ENCODE measurements at regions not wholly inside any gene's neighbourhood (a gene's known extent, or its start where the extent isn't known, plus 50 kb on each side); places are given as distances from the start of the nearest gene placed in this dataset.

- ChIA-PET POLR2A (ENCODE audit: partially characterized antibody) (no interaction called here), CTCF (ENCODE audit: partially characterized antibody) (no interaction called here)
- H3K4me1 ChIP-seq (ENCODE audit: insufficient read depth, low read length), result no peaks in the 10 kb centered on the region
- DNase-seq, result no peak
- H3K36me3 ChIP-seq (ENCODE audit: insufficient read depth, low read length), result no peaks in the 10 kb centered on the region
- H3K27me3 Mint-ChIP-seq, result peaks cover 8 to 9% of the 10 kb centered on the region in 2 donors
- H3K4me3 Mint-ChIP-seq, result no peak overlapping the region
- H3K9me3 ChIP-seq (ENCODE audit: control insufficient read depth in 1 of 2, low read length in 2 of 2), result no peaks in the 10 kb centered on the region
- intact Hi-C loops (cut with micrococcal nuclease), result no loop called here
- H3K36me3 Mint-ChIP-seq, result no peaks in the 10 kb centered on the region
- H3K4me1 Mint-ChIP-seq, result no peaks in the 10 kb centered on the region
- peaks cover 0 to 13% (median 5%) of the 10 kb centered on the region in 8 donors for H3K9me3 Mint-ChIP-seq
- H3K27ac ChIP-seq (ENCODE audit: low read depth, low read length), result no peak overlapping the region
- H3K27me3 ChIP-seq (ENCODE audit: insufficient read depth, low read length), result no peaks in the 10 kb centered on the region
- no peak overlapping the region for H3K27ac Mint-ChIP-seq
- no peak overlapping the region for H3K4me3 ChIP-seq (ENCODE audit: low read length in 2 of 2)
These were observed 481.4 kb downstream of the MAFB start for GRCh38 chr20:40207655-40208054.

- H3K4me1 Mint-ChIP-seq, result no peaks in the 10 kb centered on the region
- intact Hi-C loops (cut with micrococcal nuclease), result no loop called here
- no peaks in the 10 kb centered on the region for H3K9me3 ChIP-seq (ENCODE audit: control insufficient read depth in 1 of 2, low read length in 2 of 2)
- DNase-seq, result no peak
- no peak overlapping the region for H3K4me3 Mint-ChIP-seq
- H3K27ac Mint-ChIP-seq, result no peak overlapping the region
- ChIA-PET CTCF (ENCODE audit: partially characterized antibody) (interaction anchor here (1.0 kb wide), 1 partner anchor 16 kb away, joined by 3 read pairs; no protein-coding TSS in a partner anchor), POLR2A (ENCODE audit: partially characterized antibody) (no interaction called here)
- H3K9me3 Mint-ChIP-seq, result peaks cover 0 to 13% (median 5%) of the 10 kb centered on the region in 8 donors
- no peaks in the 10 kb centered on the region for H3K36me3 ChIP-seq (ENCODE audit: insufficient read depth, low read length)
- H3K27ac ChIP-seq (ENCODE audit: low read depth, low read length), result no peak overlapping the region
- H3K36me3 Mint-ChIP-seq, result no peaks in the 10 kb centered on the region
- H3K27me3 Mint-ChIP-seq, result peaks cover 8 to 9% of the 10 kb centered on the region in 2 donors
- no peak overlapping the region for H3K4me3 ChIP-seq (ENCODE audit: low read length in 2 of 2)
- H3K27me3 ChIP-seq (ENCODE audit: insufficient read depth, low read length), result no peaks in the 10 kb centered on the region
- H3K4me1 ChIP-seq (ENCODE audit: insufficient read depth, low read length), result no peaks in the 10 kb centered on the region
These were observed 483.1 kb downstream of the MAFB start for GRCh38 chr20:40205971-40206370.

- Mint-ChIP-seq H3K4me3 (no peak overlapping the region), H3K36me3 (no peaks in the 10 kb centered on the region), H3K27me3 (peaks cover 8 to 9% of the 10 kb centered on the region in 2 donors), H3K9me3 (peaks cover 0 to 11% (median 4%) of the 10 kb centered on the region in 8 donors), H3K27ac (no peak overlapping the region), H3K4me1 (no peaks in the 10 kb centered on the region)
- H3K36me3 ChIP-seq (ENCODE audit: insufficient read depth, low read length), result no peaks in the 10 kb centered on the region
- intact Hi-C loops (cut with micrococcal nuclease), result no loop called here
- no peaks in the 10 kb centered on the region for H3K9me3 ChIP-seq (ENCODE audit: control insufficient read depth in 1 of 2, low read length in 2 of 2)
- no peak for DNase-seq
- no peak overlapping the region for H3K4me3 ChIP-seq (ENCODE audit: low read length in 2 of 2)
- H3K27ac ChIP-seq (ENCODE audit: low read depth, low read length), result no peak overlapping the region
- no peaks in the 10 kb centered on the region for H3K4me1 ChIP-seq (ENCODE audit: insufficient read depth, low read length)
- CTCF ChIA-PET (ENCODE audit: partially characterized antibody), result no interaction called here
- H3K27me3 ChIP-seq (ENCODE audit: insufficient read depth, low read length), result no peaks in the 10 kb centered on the region
- POLR2A ChIA-PET (ENCODE audit: partially characterized antibody), result no interaction called here
These were observed 486.0 kb downstream of the MAFB start for GRCh38 chr20:40203032-40203431.

- ChIA-PET CTCF (ENCODE audit: partially characterized antibody) (no interaction called here), POLR2A (ENCODE audit: partially characterized antibody) (no interaction called here)
- DNase-seq, result no peak
- H3K4me3 ChIP-seq (ENCODE audit: low read length in 2 of 2), result no peak overlapping the region
- peaks cover 0 to 3% (median 0%) of the 10 kb centered on the region in 8 donors for H3K9me3 Mint-ChIP-seq
- no peaks in the 10 kb centered on the region for H3K4me1 ChIP-seq (ENCODE audit: insufficient read depth, low read length)
- H3K4me3 Mint-ChIP-seq, result no peak overlapping the region
- no peaks in the 10 kb centered on the region for H3K36me3 Mint-ChIP-seq
- H3K27me3 Mint-ChIP-seq, result peaks cover 0 to 1% of the 10 kb centered on the region in 2 donors
- no peaks in the 10 kb centered on the region for H3K9me3 ChIP-seq (ENCODE audit: control insufficient read depth in 1 of 2, low read length in 2 of 2)
- H3K36me3 ChIP-seq (ENCODE audit: insufficient read depth, low read length), result no peaks in the 10 kb centered on the region
- H3K4me1 Mint-ChIP-seq, result no peaks in the 10 kb centered on the region
- no peaks in the 10 kb centered on the region for H3K27me3 ChIP-seq (ENCODE audit: insufficient read depth, low read length)
- intact Hi-C loops (cut with micrococcal nuclease), result no loop called here
- H3K27ac ChIP-seq (ENCODE audit: low read depth, low read length), result no peak overlapping the region
- H3K27ac Mint-ChIP-seq, result no peak overlapping the region
These were observed 491.3 kb downstream of the MAFB start for GRCh38 chr20:40197691-40198090.

GRCh38 chr20:40196846-40197436, 492.1 kb downstream of the MAFB start:
- Mint-ChIP-seq H3K4me1 (no peaks in the 10 kb centered on the region), H3K27ac (no peak overlapping the region), H3K9me3 (peaks cover 0 to 3% (median 0%) of the 10 kb centered on the region in 8 donors), H3K4me3 (no peak overlapping the region), H3K36me3 (no peaks in the 10 kb centered on the region), H3K27me3 (peaks cover 0 to 1% of the 10 kb centered on the region in 2 donors)
- Histone ChIP-seq H3K4me1 (ENCODE audit: insufficient read depth, low read length) (no peaks in the 10 kb centered on the region), H3K27ac (ENCODE audit: low read depth, low read length) (no peak overlapping the region), H3K9me3 (ENCODE audit: control insufficient read depth in 1 of 2, low read length in 2 of 2) (no peaks in the 10 kb centered on the region), H3K27me3 (ENCODE audit: insufficient read depth, low read length) (no peaks in the 10 kb centered on the region), H3K4me3 (ENCODE audit: low read length in 2 of 2) (no peak overlapping the region), H3K36me3 (ENCODE audit: insufficient read depth, low read length) (no peaks in the 10 kb centered on the region)
- no peak for DNase-seq
- ChIA-PET CTCF (ENCODE audit: partially characterized antibody) (no interaction called here), POLR2A (ENCODE audit: partially characterized antibody) (no interaction called here)
- intact Hi-C loops (cut with micrococcal nuclease), result no loop called here

- peaks cover 0 to 1% of the 10 kb centered on the region in 2 donors for H3K27me3 Mint-ChIP-seq
- CTCF ChIA-PET (ENCODE audit: partially characterized antibody), result no interaction called here
- no peak overlapping the region for H3K27ac ChIP-seq (ENCODE audit: low read depth, low read length)
- H3K27me3 ChIP-seq (ENCODE audit: insufficient read depth, low read length), result no peaks in the 10 kb centered on the region
- no peak overlapping the region for H3K4me3 ChIP-seq (ENCODE audit: low read length in 2 of 2)
- H3K27ac Mint-ChIP-seq, result no peak overlapping the region
- peaks cover 0 to 3% (median 0%) of the 10 kb centered on the region in 8 donors for H3K9me3 Mint-ChIP-seq
- no peaks in the 10 kb centered on the region for H3K36me3 ChIP-seq (ENCODE audit: insufficient read depth, low read length)
- intact Hi-C loops (cut with micrococcal nuclease), result no loop called here
- POLR2A ChIA-PET (ENCODE audit: partially characterized antibody), result no interaction called here
- H3K4me3 Mint-ChIP-seq, result no peak overlapping the region
- H3K36me3 Mint-ChIP-seq, result no peaks in the 10 kb centered on the region
- no peak for DNase-seq
- H3K4me1 ChIP-seq (ENCODE audit: insufficient read depth, low read length), result no peaks in the 10 kb centered on the region
- no peaks in the 10 kb centered on the region for H3K9me3 ChIP-seq (ENCODE audit: control insufficient read depth in 1 of 2, low read length in 2 of 2)
- no peaks in the 10 kb centered on the region for H3K4me1 Mint-ChIP-seq
These were observed 493.3 kb downstream of the MAFB start for GRCh38 chr20:40195742-40196141.

- no peaks in the 10 kb centered on the region for H3K4me1 ChIP-seq (ENCODE audit: insufficient read depth, low read length)
- no peaks in the 10 kb centered on the region for H3K9me3 ChIP-seq (ENCODE audit: control insufficient read depth in 1 of 2, low read length in 2 of 2)
- H3K27ac Mint-ChIP-seq, result no peak overlapping the region
- no peaks in the 10 kb centered on the region for H3K36me3 Mint-ChIP-seq
- DNase-seq, result no peak
- H3K36me3 ChIP-seq (ENCODE audit: insufficient read depth, low read length), result no peaks in the 10 kb centered on the region
- no peak overlapping the region for H3K4me3 Mint-ChIP-seq
- H3K9me3 Mint-ChIP-seq, result peaks cover 0 to 3% (median 0%) of the 10 kb centered on the region in 8 donors
- H3K4me3 ChIP-seq (ENCODE audit: low read length in 2 of 2), result no peak overlapping the region
- H3K4me1 Mint-ChIP-seq, result no peaks in the 10 kb centered on the region
- peaks cover 0 to 5% of the 10 kb centered on the region in 2 donors for H3K27me3 Mint-ChIP-seq
- no peak overlapping the region for H3K27ac ChIP-seq (ENCODE audit: low read depth, low read length)
- ChIA-PET POLR2A (ENCODE audit: partially characterized antibody) (no interaction called here), CTCF (ENCODE audit: partially characterized antibody) (no interaction called here)
- intact Hi-C loops (cut with micrococcal nuclease), result no loop called here
- no peaks in the 10 kb centered on the region for H3K27me3 ChIP-seq (ENCODE audit: insufficient read depth, low read length)
These were observed 496.5 kb downstream of the MAFB start for GRCh38 chr20:40192529-40192928.

GRCh38 chr20:40192081-40192480, 497.0 kb downstream of the MAFB start:
- peaks cover 0 to 3% of the 10 kb centered on the region in 2 donors for H3K27me3 Mint-ChIP-seq
- H3K4me1 Mint-ChIP-seq, result no peaks in the 10 kb centered on the region
- no peak for DNase-seq
- H3K9me3 ChIP-seq (ENCODE audit: control insufficient read depth in 1 of 2, low read length in 2 of 2), result no peaks in the 10 kb centered on the region
- intact Hi-C loops (cut with micrococcal nuclease), result no loop called here
- no peak overlapping the region for H3K4me3 Mint-ChIP-seq
- no peak overlapping the region for H3K4me3 ChIP-seq (ENCODE audit: low read length in 2 of 2)
- H3K4me1 ChIP-seq (ENCODE audit: insufficient read depth, low read length), result no peaks in the 10 kb centered on the region
- H3K27ac Mint-ChIP-seq, result no peak overlapping the region
- POLR2A ChIA-PET (ENCODE audit: partially characterized antibody), result no interaction called here
- no peaks in the 10 kb centered on the region for H3K36me3 ChIP-seq (ENCODE audit: insufficient read depth, low read length)
- H3K36me3 Mint-ChIP-seq, result no peaks in the 10 kb centered on the region
- no peak overlapping the region for H3K27ac ChIP-seq (ENCODE audit: low read depth, low read length)
- CTCF ChIA-PET (ENCODE audit: partially characterized antibody), result no interaction called here
- no peaks in the 10 kb centered on the region for H3K27me3 ChIP-seq (ENCODE audit: insufficient read depth, low read length)
- peaks cover 0 to 3% (median 0%) of the 10 kb centered on the region in 8 donors for H3K9me3 Mint-ChIP-seq
